RWPE1 (cell line): ENCODE measurements at regions not wholly inside any gene's neighbourhood (a gene's known extent, or its start where the extent isn't known, plus 50 kb on each side); places are given as distances from the start of the nearest gene placed in this dataset.

ENCODE experiments used
- CTCF ChIA-PET: fragments of 350-600 bp; sonication (Branson Sonifier 250); formaldehyde crosslinking; extraction: SDS; loops from one replicate; lab custom pipeline; 2021; lab: Yijun Ruan, JAX
- POLR2A ChIA-PET: fragments of 400-600 bp; formaldehyde crosslinking; extraction: SDS; loops from one replicate; lab custom pipeline; 2020; ENCODE audit warnings: antibody characterized with exemption; ENCODE audit not compliant: low non-redundant PET; lab: Yijun Ruan, JAX
- DNase-seq: peaks from one replicate; pipeline ENCODE4 v3.0.0; 2012; ENCODE audit warnings: low spot score
- H3K27ac ChIP-seq: fragments of 450-650 bp; 2 replicates; pipeline ENCODE4 v1.5.1; 2017
- TF ChIP-seq, protein P1 (sequence below): fragments of 450-650 bp; conservative IDR thresholded peaks from 2 replicates; pipeline ENCODE4 v1.5.1; 2017; ENCODE audit warnings: low read depth, mild to moderate bottlenecking

DNA sequence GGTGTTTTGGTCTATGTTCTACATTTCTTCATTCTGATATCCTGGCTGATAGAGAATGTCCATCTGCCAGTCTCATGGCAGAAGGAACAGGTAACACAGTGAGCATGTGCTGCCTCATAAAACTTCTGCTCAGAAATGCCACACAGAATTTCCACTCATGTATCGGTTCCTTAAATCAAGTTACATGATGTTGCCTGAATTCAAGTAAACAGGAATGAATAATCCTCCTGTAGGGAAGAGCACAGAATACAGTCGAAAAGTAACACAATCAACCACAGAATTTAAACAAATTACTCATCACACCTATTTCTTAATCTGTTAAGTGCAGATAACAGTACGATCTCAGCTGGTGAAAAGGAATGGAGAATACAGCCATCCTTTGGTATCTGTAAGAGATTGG lies 74.7 kb downstream of the FAM217A start:
- TF ChIP-seq, protein P1, sequence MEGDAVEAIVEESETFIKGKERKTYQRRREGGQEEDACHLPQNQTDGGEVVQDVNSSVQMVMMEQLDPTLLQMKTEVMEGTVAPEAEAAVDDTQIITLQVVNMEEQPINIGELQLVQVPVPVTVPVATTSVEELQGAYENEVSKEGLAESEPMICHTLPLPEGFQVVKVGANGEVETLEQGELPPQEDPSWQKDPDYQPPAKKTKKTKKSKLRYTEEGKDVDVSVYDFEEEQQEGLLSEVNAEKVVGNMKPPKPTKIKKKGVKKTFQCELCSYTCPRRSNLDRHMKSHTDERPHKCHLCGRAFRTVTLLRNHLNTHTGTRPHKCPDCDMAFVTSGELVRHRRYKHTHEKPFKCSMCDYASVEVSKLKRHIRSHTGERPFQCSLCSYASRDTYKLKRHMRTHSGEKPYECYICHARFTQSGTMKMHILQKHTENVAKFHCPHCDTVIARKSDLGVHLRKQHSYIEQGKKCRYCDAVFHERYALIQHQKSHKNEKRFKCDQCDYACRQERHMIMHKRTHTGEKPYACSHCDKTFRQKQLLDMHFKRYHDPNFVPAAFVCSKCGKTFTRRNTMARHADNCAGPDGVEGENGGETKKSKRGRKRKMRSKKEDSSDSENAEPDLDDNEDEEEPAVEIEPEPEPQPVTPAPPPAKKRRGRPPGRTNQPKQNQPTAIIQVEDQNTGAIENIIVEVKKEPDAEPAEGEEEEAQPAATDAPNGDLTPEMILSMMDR = no peak
- CTCF ChIA-PET = no interaction called here
- POLR2A ChIA-PET = no interaction called here
- no peak for DNase-seq
- H3K27ac ChIP-seq = no peak overlapping the region

DNA sequence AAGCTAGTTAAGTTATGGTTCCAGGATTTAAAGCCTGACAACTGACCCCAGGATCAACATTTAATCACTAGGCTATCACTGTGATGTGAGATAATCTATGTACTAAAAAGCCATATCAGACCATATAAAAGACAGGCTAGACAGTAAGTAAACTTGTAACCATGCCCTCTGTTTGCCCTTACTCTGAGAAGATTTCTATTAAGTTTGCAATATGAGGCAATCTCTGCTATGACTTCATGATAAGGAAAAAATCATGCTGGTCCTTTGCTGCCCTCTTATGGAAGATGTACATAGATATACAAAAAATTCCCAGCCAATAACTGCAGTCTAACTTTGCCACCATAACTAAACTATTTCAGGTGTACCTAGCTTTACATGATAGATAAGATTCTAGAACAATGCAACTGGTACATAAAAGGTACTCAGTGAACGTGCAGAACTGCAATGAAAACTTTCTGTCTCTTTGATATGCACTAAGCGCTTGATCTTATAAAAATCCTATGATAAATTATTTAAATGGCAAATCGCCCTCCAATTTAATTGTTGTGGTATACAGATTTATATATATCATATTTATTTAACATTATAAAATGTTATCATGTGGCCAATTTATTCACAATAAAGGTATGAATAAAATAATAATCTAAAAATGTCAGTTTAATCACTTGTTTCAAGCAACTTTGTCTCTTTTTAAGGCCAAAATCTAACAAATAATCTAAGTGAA lies 70.5 kb downstream of the FAM217A start:
- TF ChIP-seq, protein P1 = peak; percentile 72
- ChIA-PET POLR2A (no interaction called here), CTCF (interaction anchor here (0.6 to 1.4 kb wide), 10 partner anchors 9 to 1328 kb away, joined by 3 to 5 read pairs (median 3); no protein-coding TSS in a partner anchor)
- H3K27ac ChIP-seq = no peak overlapping the region
- peak; percentile 68 for DNase-seq

DNA sequence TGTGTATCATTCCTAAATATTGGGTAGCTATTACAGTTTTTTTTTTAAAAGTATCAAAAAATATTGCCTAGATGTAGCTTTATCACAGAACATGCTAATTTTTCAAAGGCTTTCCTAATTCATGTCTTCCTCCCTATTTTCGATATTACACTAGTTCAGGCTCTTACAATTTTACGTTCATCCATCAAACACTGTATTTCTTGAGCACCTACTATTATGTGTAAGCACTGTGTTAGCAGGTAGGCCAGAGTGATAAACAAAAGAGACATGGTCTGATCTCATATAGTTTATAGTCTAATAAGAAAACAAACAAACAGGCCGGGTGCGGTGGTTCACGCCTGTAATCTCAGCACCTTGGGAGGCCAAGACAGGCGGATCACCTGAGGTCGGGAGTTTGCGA lies 69.5 kb downstream of the FAM217A start:
- TF ChIP-seq, protein P1 = no peak
- ChIA-PET POLR2A (no interaction called here), CTCF (interaction anchor here (0.6 to 2.1 kb wide), 4 partner anchors 9 to 750 kb away, joined by 3 to 9 read pairs (median 5); partner anchors contain the start of gene FAM50B)

DNA sequence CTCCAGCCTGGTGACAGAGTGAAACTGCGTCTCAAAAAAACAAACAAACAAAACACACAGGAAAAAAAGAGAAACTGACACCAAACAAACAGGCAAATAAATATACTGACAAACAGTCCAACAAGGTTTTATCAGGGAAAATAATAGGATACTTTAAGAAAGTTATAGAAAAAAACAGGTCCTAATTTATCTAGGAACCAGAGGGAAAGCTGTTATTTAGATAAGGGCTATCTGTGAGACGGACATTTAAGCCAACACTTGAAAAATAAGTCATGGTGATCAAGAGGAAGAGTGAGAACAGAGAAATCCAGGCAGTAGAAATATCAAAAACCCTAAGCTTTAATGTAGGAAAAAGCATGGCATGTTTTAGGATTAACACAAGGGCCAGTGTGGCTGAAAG lies 68.9 kb downstream of the FAM217A start:
- ChIA-PET CTCF (interaction anchor here (0.6 to 2.1 kb wide), 4 partner anchors 8 to 269 kb away, joined by 3 to 9 read pairs (median 4); partner anchors contain the start of gene FAM50B), POLR2A (no interaction called here)
- DNase-seq = no peak
- H3K27ac ChIP-seq = no peak overlapping the region
- TF ChIP-seq, protein P1 = no peak

More for the DNA sequence above, 69.5 kb downstream of the FAM217A start:
- H3K27ac ChIP-seq = no peak overlapping the region
- no peak for DNase-seq

DNA sequence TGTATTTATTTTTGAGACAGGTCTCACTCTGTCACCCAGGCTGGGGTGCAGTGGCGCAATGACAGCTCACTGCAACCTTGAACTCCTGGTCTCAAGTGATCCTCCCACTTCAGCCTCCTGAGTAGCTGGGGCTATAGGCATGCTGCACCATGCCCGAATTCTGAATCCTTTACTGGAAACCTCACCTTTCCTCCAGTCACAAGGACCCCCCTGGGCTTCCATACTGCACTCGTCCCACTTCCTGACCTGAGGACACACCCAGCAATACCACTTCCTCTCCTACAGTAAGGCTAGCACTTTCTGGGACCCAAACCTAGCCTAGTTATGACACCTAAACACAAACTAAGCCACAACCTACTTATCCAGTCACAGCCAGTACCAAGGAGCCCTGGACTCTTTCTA lies 68.2 kb downstream of the FAM217A start:
- POLR2A ChIA-PET = no interaction called here
- DNase-seq = no peak
- peak overlapping the region; percentile 56 for H3K27ac ChIP-seq
- CTCF ChIA-PET = interaction anchor here (0.6 to 2.1 kb wide), 4 partner anchors 7 to 774 kb away, joined by 3 to 9 read pairs (median 3); partner anchors contain the start of gene FAM50B
- TF ChIP-seq, protein P1 = no peak

DNA sequence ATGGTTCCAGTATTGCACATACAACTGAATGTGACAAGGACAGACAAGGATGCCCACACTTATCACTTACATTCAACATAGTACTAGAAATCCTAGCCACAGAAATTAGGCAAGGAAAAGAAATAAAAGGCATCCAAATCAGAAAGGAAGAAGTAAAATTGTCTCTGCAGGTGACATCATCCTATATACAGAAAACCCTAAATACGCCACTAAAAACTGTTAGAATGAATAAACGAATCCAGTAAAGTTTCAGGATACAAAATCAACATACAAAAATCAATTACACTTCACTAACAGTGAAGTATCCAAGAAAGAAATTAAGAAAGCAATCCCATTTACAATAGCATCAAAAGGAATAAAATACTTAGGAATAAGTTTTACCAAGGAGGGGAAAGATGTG lies 66.1 kb downstream of the FAM217A start:
- ChIA-PET POLR2A (no interaction called here), CTCF (interaction anchor here (1.0 to 1.5 kb wide), 2 partner anchors 9 to 269 kb away, joined by 3 to 10 read pairs; a partner anchor contains a TSS)
- H3K27ac ChIP-seq = no peak overlapping the region
- no peak for DNase-seq
- TF ChIP-seq, protein P1 = no peak
